Heart right ventricle (tissue), 16 donors: ENCODE measurements at regions not wholly inside any gene's neighbourhood (a gene's known extent, or its start where the extent isn't known, plus 50 kb on each side); places are given as distances from the start of the nearest gene placed in this dataset.

Experiments
- ATAC-seq, 8 donors: fragments of 200-7000 bp; cut with Tn5 transposase; one replicate each; pipeline ENCODE4 v1.9.1; 2020; ENCODE audit warnings: mild to moderate bottlenecking in 8 of 8, moderate library complexity in 8 of 8, moderate number of reproducible peaks in 1 of 8
- DNase-seq, 2 donors: peaks; one replicate each; pipeline ENCODE4 v3.0.0-alpha.2; 2020
- H3K27ac ChIP-seq, 10 donors: fragments of 200-600 bp; sonication (generic) in 2 of 10; one replicate each; pipeline versions ENCODE4 v1.5.0 to v1.8.0; 2020 to 2022; ENCODE audit warnings: mild to moderate bottlenecking in 3 of 10
- H3K27me3 ChIP-seq, 7 donors: fragments of 200-600 bp; one replicate each; pipeline ENCODE4 v1.8.0; 2021 to 2022; ENCODE audit warnings: mild to moderate bottlenecking in 2 of 7
- H3K36me3 ChIP-seq, 9 donors: fragments of 200-600 bp; sonication (generic) in 1 of 9; one replicate each; pipeline versions ENCODE4 v1.5.0 to v1.8.0; 2020 to 2022; ENCODE audit warnings: mild to moderate bottlenecking in 2 of 9
- H3K4me1 ChIP-seq, 9 donors: fragments of 200-600 bp; sonication (generic) in 1 of 9; one replicate each; pipeline versions ENCODE4 v1.5.0 to v1.8.0; 2020 to 2022; ENCODE audit warnings: mild to moderate bottlenecking in 4 of 9
- H3K4me3 ChIP-seq, 10 donors: fragments of 200-600 bp; sonication (generic) in 2 of 10; one replicate each; pipeline versions ENCODE4 v1.5.0 to v1.8.0; 2020 to 2022; ENCODE audit warnings: mild to moderate bottlenecking in 7 of 10, moderate library complexity in 2 of 10
- H3K9me3 ChIP-seq, 11 donors: fragments of 200-600 bp in 10 of 11; sonication (generic) in 2 of 11; one replicate each; pipeline versions ENCODE4 v1.5.0 to v1.8.0; 2013 to 2022; ENCODE audit warnings: mild to moderate bottlenecking in 2 of 11, control low read depth in 1 of 11, moderate library complexity in 1 of 11
- WGBS, 2 donors: extraction: QIAGEN DNeasy Blood & Tissue Kit; methylation state at CpG; one replicate each; pipeline ENCODE4 v1.1.7; 2013; ENCODE audit warnings: inconsistent platforms in 1 of 2; 5-methylcytosine and 5-hydroxymethylcytosine counted together
- intact Hi-C, 10 donors: fragments of 100-400 bp; cut with DNase I; formaldehyde crosslinking; loops; one replicate each; pipeline versions ENCODE4 v1.11.1 to v1.14.2; 2022
- TF ChIP-seq, protein P1 (sequence below), 9 donors: fragments of 200-600 bp; sonication (generic) in 2 of 9; IDR thresholded peaks; one replicate each; pipeline versions ENCODE4 v1.5.0 to v1.8.0; 2021 to 2022; ENCODE audit warnings: antibody characterized with exemption in 9 of 9, mild to moderate bottlenecking in 5 of 9, moderate library complexity in 1 of 9
- donor health status: Arrhythmogenic right ventricular cardiomyopathy.
- donor health status: ischemic (EF 13 %, LVEDD 7.1; RV severe dilation, severe dysfunction).
- donor health status: healthy with polysubstance abuse.
- donor health status: DM: no; HTN: yes; CAD: no.
- donor health status: DM: no; HTN: no; CAD: no.
- donor health status: ischemic (EF 25% LVEDD 6.9; RV normal size, moderate dysfunction).
- donor health status: ischemic (EF 25% LVEDD 5.7; RV mildly dilated, moderate dysfunction).
- donor health status: healthy.
- donor health status: DM: yes; HTN: yes; CAD: no.
- donor health status: Ischemic cardiomyopathy.
- donor health status: ischemic (EF 35%, LVEDD 5.7; RV mildly dilated, moderate dysfunction).
- donor health status: nonischemic (EF 11% LVEDD 7.7; RV severe dilation, severe dysfunction).
- donor health status: DM: yes; HTN: yes; CAD: no.
- donor health status: PGD.
- donor health status: ischemic (EF 29% LVEDD 5.4; RV normal size, mild dysfunction).
- donor health status: nonischemic (EF 23%, LVEDD 6.1; RV moderate dilation, normal function).

DNA sequence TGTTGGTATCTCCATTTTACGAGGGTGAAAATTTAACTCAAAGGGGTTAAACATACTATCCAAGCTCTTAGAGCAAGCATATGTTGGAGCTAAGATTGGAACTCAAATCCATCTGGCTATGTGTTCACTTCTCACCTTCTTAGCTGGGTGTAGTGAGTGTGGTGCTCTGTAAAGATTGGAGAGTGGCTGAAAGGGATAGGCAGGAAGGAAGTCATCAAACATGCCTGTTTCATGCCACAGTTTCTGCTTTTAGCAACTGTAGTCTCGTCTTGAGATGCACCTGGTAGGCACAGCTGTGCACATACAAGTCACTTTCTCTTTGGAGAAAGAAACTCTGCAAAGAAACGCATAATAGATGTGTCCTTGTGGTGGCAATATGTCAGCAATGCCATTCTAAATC lies 189.1 kb upstream of the MDFIC2 start:
- Histone ChIP-seq H3K9me3 (no peaks in the 10 kb centered on the region), H3K4me3 (no peak overlapping the region), H3K27me3 (peaks cover 0 to 7% (median 0%) of the 10 kb centered on the region in 7 donors), H3K27ac (no peak overlapping the region), H3K36me3 (no peaks in the 10 kb centered on the region), H3K4me1 (no peaks in the 10 kb centered on the region)
- intact Hi-C loops, result no loop called here
- DNase-seq, result no peak
- WGBS, 2 donors, result 66 to 71% methylated on average over 3 of the region's 3 CpGs
- TF ChIP-seq, protein P1, sequence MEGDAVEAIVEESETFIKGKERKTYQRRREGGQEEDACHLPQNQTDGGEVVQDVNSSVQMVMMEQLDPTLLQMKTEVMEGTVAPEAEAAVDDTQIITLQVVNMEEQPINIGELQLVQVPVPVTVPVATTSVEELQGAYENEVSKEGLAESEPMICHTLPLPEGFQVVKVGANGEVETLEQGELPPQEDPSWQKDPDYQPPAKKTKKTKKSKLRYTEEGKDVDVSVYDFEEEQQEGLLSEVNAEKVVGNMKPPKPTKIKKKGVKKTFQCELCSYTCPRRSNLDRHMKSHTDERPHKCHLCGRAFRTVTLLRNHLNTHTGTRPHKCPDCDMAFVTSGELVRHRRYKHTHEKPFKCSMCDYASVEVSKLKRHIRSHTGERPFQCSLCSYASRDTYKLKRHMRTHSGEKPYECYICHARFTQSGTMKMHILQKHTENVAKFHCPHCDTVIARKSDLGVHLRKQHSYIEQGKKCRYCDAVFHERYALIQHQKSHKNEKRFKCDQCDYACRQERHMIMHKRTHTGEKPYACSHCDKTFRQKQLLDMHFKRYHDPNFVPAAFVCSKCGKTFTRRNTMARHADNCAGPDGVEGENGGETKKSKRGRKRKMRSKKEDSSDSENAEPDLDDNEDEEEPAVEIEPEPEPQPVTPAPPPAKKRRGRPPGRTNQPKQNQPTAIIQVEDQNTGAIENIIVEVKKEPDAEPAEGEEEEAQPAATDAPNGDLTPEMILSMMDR (IDR thresholded peaks at IDR 0.05), result no peak
- ATAC-seq, result no peak

DNA sequence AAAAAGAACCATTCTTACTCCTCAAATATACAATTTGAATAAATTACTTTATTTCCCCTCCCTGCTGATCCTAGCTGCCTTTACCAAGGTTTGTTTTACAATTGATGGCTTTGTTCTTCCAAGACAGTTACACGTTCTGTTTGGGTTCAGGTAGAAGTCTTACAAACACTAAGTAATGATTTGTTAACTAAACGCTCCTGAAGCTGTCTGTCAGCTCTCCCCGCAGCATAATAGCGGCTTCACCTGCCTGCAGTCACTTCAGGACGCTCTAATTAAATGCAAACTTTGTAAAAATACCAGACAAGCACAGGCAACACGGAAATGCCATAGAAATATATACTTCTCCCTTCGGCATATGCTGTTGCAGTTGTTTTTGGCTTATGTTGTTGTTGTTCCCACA lies 176.4 kb upstream of the MDFIC2 start:
- WGBS, 2 donors, result 49 to 51% methylated on average over 7 of the region's 7 CpGs
- ATAC-seq, result no peak

DNA sequence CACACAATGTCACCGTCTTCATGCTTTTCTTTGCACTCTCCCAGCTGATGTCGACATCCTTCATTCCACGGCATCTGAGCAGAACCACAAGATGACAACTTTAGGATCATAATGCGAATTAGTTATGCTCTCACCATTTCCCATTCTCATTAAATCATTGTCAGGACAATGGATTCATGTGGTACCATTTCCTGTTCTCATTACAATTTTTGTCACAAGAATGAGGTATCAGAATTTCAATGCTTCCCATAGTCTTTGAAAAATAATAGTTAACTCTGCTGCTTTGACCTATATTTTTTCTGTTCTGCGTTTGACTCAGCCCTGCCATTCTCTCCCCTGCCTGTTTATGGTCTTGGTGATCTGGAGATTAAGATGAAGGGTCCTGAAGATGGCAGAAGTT lies 175.7 kb upstream of the MDFIC2 start:
- WGBS, 2 donors, result 51 to 59% methylated on average over 5 of the region's 5 CpGs
- no peak for ATAC-seq
- H3K9me3 ChIP-seq, result no peaks in the 10 kb centered on the region
- no peak overlapping the region for H3K4me3 ChIP-seq
- TF ChIP-seq, protein P1 (IDR thresholded peaks at IDR 0.05), result no peak
- peaks cover 0 to 30% (median 10%) of the 10 kb centered on the region in 7 donors for H3K27me3 ChIP-seq
- no peak for DNase-seq
- intact Hi-C loops, result no loop called here
- H3K4me1 ChIP-seq, result no peaks in the 10 kb centered on the region
- no peak overlapping the region for H3K27ac ChIP-seq
- no peaks in the 10 kb centered on the region for H3K36me3 ChIP-seq

More for the DNA sequence above, 176.4 kb upstream of the MDFIC2 start:
- intact Hi-C loops, result no loop called here
- no peaks in the 10 kb centered on the region for H3K36me3 ChIP-seq
- DNase-seq, result no peak
- H3K9me3 ChIP-seq, result no peaks in the 10 kb centered on the region
- H3K4me1 ChIP-seq, result no peaks in the 10 kb centered on the region
- H3K27me3 ChIP-seq, result peaks cover 0 to 37% (median 11%) of the 10 kb centered on the region in 7 donors
- TF ChIP-seq, protein P1 (IDR thresholded peaks at IDR 0.05), result no peak
- no peak overlapping the region for H3K27ac ChIP-seq
- no peak overlapping the region for H3K4me3 ChIP-seq

DNA sequence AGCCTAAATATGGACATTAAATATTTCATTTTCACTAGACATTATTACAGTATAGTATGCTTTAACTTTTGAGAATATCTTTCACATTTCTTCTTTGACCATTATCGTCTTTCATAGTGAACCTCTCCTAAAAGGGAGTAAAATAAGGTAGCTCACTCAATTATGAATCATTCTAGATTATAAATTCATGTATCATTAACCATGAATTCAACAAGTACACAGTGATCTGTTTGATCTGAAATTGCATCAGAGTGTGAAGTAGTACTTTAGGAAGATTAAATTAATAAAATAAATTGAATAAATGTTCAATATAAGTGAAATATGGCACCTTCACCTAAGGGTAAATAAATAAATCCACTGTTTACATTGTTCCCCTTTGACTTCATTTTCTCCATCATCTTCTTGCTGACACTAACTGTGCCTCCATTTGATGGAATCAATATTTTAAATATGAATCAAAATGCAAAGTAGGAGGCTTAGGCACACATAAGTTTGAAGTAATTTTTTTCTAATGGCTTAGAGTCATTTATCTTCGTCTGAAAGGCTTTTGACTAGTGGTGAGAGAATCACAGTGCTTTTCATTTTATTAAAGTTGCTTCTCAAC lies 174.1 kb upstream of the MDFIC2 start:
- intact Hi-C loops, result no loop called here
- WGBS, 2 donors, result 83 to 87% methylated on average over 2 of the region's 2 CpGs
- ATAC-seq, result no peak
- Histone ChIP-seq H3K27me3 (peaks cover 0 to 17% (median 4%) of the 10 kb centered on the region in 7 donors), H3K4me3 (no peak overlapping the region), H3K4me1 (no peaks in the 10 kb centered on the region), H3K27ac (no peak overlapping the region), H3K9me3 (no peaks in the 10 kb centered on the region), H3K36me3 (no peaks in the 10 kb centered on the region)
- TF ChIP-seq, protein P1 (IDR thresholded peaks at IDR 0.05), result no peak
- no peak for DNase-seq
